ENCODE measurements at regions not wholly inside any gene's neighbourhood (a gene's known extent, or its start where the extent isn't known, plus 50 kb on each side); places are given as distances from the start of the nearest gene placed in this dataset.

- Mint-ChIP-seq H3K27me3 (ENCODE audit: low read depth) (peaks cover 2% of the 10 kb centered on the region), H3K4me3 (ENCODE audit: unreplicated experiment) (no peak overlapping the region), H3K27ac (ENCODE audit: unreplicated experiment) (no peak overlapping the region), H3K4me1 (ENCODE audit: low read depth) (peaks cover 11% of the 10 kb centered on the region), H3K9me3 (ENCODE audit: low read depth) (no peaks in the 10 kb centered on the region), H3K36me3 (ENCODE audit: low read depth) (peaks cover 2% of the 10 kb centered on the region)
- TF ChIP-seq CTCF (IDR thresholded peaks at IDR 0.05), result no peak
- DNase-seq (ENCODE audit: low spot score), result no peak
Measured at GRCh38 chr1:182181167-182181572, 119.7 kb upstream of the ZNF648 start.

- no peaks in the 10 kb centered on the region for H3K36me3 Mint-ChIP-seq (ENCODE audit: low read depth)
- no peak overlapping the region for H3K4me3 Mint-ChIP-seq (ENCODE audit: unreplicated experiment)
- H3K9me3 Mint-ChIP-seq (ENCODE audit: low read depth), result no peaks in the 10 kb centered on the region
- DNase-seq (ENCODE audit: low spot score), result no peak
- H3K27me3 Mint-ChIP-seq (ENCODE audit: low read depth), result no peaks in the 10 kb centered on the region
- no peak overlapping the region for H3K27ac Mint-ChIP-seq (ENCODE audit: unreplicated experiment)
- no peak for TF ChIP-seq CTCF (IDR thresholded peaks at IDR 0.05)
- peaks cover 10% of the 10 kb centered on the region for H3K4me1 Mint-ChIP-seq (ENCODE audit: low read depth)
Measured at GRCh38 chr1:182175361-182175931, 113.9 kb upstream of the ZNF648 start.

GRCh38 chr1:182174513-182174855 lies 113.0 kb upstream of the ZNF648 start:
- H3K27me3 Mint-ChIP-seq (ENCODE audit: low read depth), result no peaks in the 10 kb centered on the region
- no peak for TF ChIP-seq CTCF (IDR thresholded peaks at IDR 0.05)
- DNase-seq (ENCODE audit: low spot score), result no peak
- no peak overlapping the region for H3K4me3 Mint-ChIP-seq (ENCODE audit: unreplicated experiment)
- peaks cover 10% of the 10 kb centered on the region for H3K4me1 Mint-ChIP-seq (ENCODE audit: low read depth)
- H3K27ac Mint-ChIP-seq (ENCODE audit: unreplicated experiment), result no peak overlapping the region
- H3K9me3 Mint-ChIP-seq (ENCODE audit: low read depth), result no peaks in the 10 kb centered on the region
- no peaks in the 10 kb centered on the region for H3K36me3 Mint-ChIP-seq (ENCODE audit: low read depth)

GRCh38 chr1:182173808-182174512 lies 112.4 kb upstream of the ZNF648 start:
- Mint-ChIP-seq H3K27me3 (ENCODE audit: low read depth) (no peaks in the 10 kb centered on the region), H3K27ac (ENCODE audit: unreplicated experiment) (no peak overlapping the region), H3K4me1 (ENCODE audit: low read depth) (peaks cover 10% of the 10 kb centered on the region), H3K9me3 (ENCODE audit: low read depth) (no peaks in the 10 kb centered on the region), H3K36me3 (ENCODE audit: low read depth) (no peaks in the 10 kb centered on the region), H3K4me3 (ENCODE audit: unreplicated experiment) (no peak overlapping the region)
- no peak for TF ChIP-seq CTCF (IDR thresholded peaks at IDR 0.05)
- DNase-seq (ENCODE audit: low spot score), result no peak

- TF ChIP-seq CTCF (IDR thresholded peaks at IDR 0.05), result no peak
- Mint-ChIP-seq H3K36me3 (ENCODE audit: low read depth) (no peaks in the 10 kb centered on the region), H3K27ac (ENCODE audit: unreplicated experiment) (no peak overlapping the region), H3K4me3 (ENCODE audit: unreplicated experiment) (no peak overlapping the region), H3K9me3 (ENCODE audit: low read depth) (no peaks in the 10 kb centered on the region), H3K27me3 (ENCODE audit: low read depth) (no peaks in the 10 kb centered on the region), H3K4me1 (ENCODE audit: low read depth) (peaks cover 10% of the 10 kb centered on the region)
- DNase-seq (ENCODE audit: low spot score), result no peak
Measured at GRCh38 chr1:182172699-182173098, 111.2 kb upstream of the ZNF648 start.
